Mesothelial cell of epicardium (in vitro differentiated cells): ENCODE measurements at regions not wholly inside any gene's neighbourhood (a gene's known extent, or its start where the extent isn't known, plus 50 kb on each side); places are given as distances from the start of the nearest gene placed in this dataset.
"Not testable (repeated sequence)": the region's sequence is repeated elsewhere in the genome, so short reads cannot be mapped to it uniquely, and the experiment has no call there.

Experiments
- DNase-seq, 2 experiments: peaks; one replicate each; pipeline ENCODE4 v3.0.0; 2021; ENCODE audit warnings: low spot score in 2 of 2; ENCODE audit not compliant: unreplicated experiment in 2 of 2
- H3K27ac Mint-ChIP-seq: 2 replicates; pipeline ENCODE4 v1.8.0; 2021; ENCODE audit warnings: mixed read lengths
- H3K27me3 Mint-ChIP-seq: 2 replicates; pipeline ENCODE4 v1.8.0; 2021; ENCODE audit warnings: low read depth, mixed read lengths
- H3K36me3 Mint-ChIP-seq: 2 replicates; pipeline ENCODE4 v1.8.0; 2021; ENCODE audit warnings: mixed read lengths
- H3K4me1 Mint-ChIP-seq: 2 replicates; pipeline ENCODE4 v1.8.0; 2021; ENCODE audit warnings: mixed read lengths
- H3K4me3 Mint-ChIP-seq: 2 replicates; pipeline ENCODE4 v1.8.0; 2021; ENCODE audit warnings: mild to moderate bottlenecking, moderate library complexity, mixed read lengths
- H3K9me3 Mint-ChIP-seq: 2 replicates; pipeline ENCODE4 v1.8.0; 2021; ENCODE audit warnings: mixed read lengths
- TF ChIP-seq, protein P1 (sequence below): fragments of 200-600 bp; sonication (generic); IDR thresholded peaks from one replicate; pipeline ENCODE4 v1.5.0; 2021; ENCODE audit warnings: antibody characterized with exemption; ENCODE audit not compliant: unreplicated experiment

GRCh38 chr17:21493993-21494392, 117.8 kb downstream of the KCNJ12 start:
- Mint-ChIP-seq H3K4me1 (no peaks in the 10 kb centered on the region), H3K27ac (no peak overlapping the region), H3K36me3 (no peaks in the 10 kb centered on the region), H3K9me3 (no peaks in the 10 kb centered on the region), H3K27me3 (peaks cover 51% of the 10 kb centered on the region), H3K4me3 (no peak overlapping the region)
- TF ChIP-seq, protein P1, sequence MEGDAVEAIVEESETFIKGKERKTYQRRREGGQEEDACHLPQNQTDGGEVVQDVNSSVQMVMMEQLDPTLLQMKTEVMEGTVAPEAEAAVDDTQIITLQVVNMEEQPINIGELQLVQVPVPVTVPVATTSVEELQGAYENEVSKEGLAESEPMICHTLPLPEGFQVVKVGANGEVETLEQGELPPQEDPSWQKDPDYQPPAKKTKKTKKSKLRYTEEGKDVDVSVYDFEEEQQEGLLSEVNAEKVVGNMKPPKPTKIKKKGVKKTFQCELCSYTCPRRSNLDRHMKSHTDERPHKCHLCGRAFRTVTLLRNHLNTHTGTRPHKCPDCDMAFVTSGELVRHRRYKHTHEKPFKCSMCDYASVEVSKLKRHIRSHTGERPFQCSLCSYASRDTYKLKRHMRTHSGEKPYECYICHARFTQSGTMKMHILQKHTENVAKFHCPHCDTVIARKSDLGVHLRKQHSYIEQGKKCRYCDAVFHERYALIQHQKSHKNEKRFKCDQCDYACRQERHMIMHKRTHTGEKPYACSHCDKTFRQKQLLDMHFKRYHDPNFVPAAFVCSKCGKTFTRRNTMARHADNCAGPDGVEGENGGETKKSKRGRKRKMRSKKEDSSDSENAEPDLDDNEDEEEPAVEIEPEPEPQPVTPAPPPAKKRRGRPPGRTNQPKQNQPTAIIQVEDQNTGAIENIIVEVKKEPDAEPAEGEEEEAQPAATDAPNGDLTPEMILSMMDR, result no peak
- no peak for DNase-seq

DNA sequence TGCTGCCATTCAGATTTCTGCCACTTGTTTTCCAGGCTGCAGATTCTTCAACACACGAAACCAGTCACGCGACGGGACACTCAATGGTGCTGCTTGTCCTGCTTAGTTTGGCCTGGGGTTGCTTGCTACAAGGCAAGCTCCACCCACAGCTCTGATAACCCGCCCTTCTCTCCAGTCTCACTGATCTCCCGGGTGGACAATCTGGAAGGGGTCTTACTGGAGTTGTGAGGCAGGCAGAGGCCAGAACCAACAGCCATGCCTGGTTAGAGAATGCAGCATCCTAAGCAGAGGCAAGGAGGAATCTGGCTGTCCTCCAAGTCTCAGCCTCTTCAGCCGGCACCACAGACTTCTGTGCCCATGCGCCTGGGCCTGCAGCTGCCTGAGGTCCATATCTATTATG, 119.1 kb downstream of the KCNJ12 start:
- no peaks in the 10 kb centered on the region for H3K9me3 Mint-ChIP-seq
- no peaks in the 10 kb centered on the region for H3K36me3 Mint-ChIP-seq
- peaks cover 55% of the 10 kb centered on the region for H3K27me3 Mint-ChIP-seq
- H3K27ac Mint-ChIP-seq, result no peak overlapping the region
- TF ChIP-seq, protein P1, result no peak
- H3K4me3 Mint-ChIP-seq, result no peak overlapping the region
- no peaks in the 10 kb centered on the region for H3K4me1 Mint-ChIP-seq
- DNase-seq, result peak in 1 of 2 experiments; percentile 14

DNA sequence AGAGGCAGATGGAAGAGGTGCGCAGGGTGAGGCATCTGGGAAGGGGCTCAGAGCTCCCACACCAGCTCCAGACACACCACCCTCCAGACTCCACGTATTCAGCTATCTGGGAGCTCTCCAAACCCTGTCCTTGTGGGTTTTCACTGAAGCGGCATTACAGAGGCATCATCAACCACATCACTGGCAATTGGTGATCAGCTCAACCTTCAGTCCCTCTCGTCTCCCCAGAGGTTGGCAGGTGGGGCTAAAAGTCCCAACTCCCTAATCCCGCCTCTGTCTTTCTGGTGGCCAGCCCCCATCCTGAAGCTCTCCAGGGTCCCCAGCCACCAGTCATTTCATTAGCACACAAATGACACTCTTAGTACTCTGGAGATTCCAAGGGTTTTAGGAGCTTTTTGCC, 123.9 kb downstream of the KCNJ12 start:
- H3K9me3 Mint-ChIP-seq, result no peaks in the 10 kb centered on the region
- no peak overlapping the region for H3K4me3 Mint-ChIP-seq
- TF ChIP-seq, protein P1, result no peak
- H3K4me1 Mint-ChIP-seq, result no peaks in the 10 kb centered on the region
- peak in 1 of 2 experiments; percentile 2 for DNase-seq
- no peak overlapping the region for H3K27ac Mint-ChIP-seq
- peaks cover 47% of the 10 kb centered on the region for H3K27me3 Mint-ChIP-seq
- H3K36me3 Mint-ChIP-seq, result no peaks in the 10 kb centered on the region

GRCh38 chr17:21501927-21502700, 126.0 kb downstream of the KCNJ12 start:
- not testable (repeated sequence) for DNase-seq, H3K27ac Mint-ChIP-seq, H3K36me3 Mint-ChIP-seq, H3K9me3 Mint-ChIP-seq, H3K4me1 Mint-ChIP-seq, H3K4me3 Mint-ChIP-seq
- peaks cover 30% of the 10 kb centered on the region for H3K27me3 Mint-ChIP-seq

DNA sequence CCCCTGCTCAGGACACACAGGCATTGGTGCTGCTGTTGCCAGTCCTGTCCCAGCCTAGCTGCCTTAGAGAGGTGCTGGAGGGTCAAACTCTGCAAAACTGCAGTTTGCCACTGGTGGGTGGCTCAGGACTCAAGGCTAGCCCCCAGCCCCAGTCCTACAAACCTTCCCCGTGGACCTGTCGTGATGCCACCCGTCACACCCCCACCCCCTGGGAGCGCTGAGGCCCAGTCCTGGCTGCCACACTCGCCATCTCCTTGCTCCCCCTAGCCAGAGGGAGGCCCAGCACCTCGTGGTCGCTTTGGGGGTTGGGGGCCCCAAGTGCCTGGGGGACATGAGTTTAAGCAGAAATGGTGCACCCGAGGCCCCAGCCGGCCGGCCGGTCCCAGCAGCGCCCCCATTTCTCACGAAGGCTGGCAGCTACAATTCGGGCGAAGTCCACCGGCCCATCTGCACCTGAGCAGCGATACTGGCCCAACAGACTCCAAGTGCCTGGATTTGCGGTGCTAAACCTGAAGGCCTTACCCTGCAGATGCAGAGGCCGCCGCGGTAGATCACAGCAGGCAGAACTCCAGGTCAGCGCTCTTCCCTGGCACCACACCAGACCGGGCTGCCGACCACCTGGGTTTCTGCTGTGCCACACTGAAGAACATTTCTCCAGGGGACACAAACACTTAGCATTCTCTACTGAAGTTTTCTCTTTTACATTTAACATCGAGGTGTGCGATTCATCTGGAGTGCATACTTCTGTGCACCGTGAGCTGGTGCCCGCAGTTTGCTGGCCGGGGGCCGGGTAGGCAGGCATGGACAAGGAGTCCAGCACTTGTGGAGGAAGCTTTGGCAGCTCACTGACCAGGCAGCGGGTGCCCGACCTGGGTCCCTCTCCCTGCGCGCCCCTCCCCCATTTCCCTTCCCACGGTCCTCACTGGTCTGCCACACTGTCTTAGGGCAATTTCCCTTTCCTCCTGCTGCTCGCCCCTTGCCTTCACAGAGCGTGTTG, 130.0 kb downstream of the KCNJ12 start:
- TF ChIP-seq, protein P1, result no peak
- no peak for DNase-seq
- Mint-ChIP-seq H3K9me3 (no peaks in the 10 kb centered on the region), H3K4me3 (no peak overlapping the region), H3K36me3 (no peaks in the 10 kb centered on the region), H3K27ac (no peak overlapping the region), H3K27me3 (peaks cover 31% of the 10 kb centered on the region), H3K4me1 (peaks cover 5% of the 10 kb centered on the region)

DNA sequence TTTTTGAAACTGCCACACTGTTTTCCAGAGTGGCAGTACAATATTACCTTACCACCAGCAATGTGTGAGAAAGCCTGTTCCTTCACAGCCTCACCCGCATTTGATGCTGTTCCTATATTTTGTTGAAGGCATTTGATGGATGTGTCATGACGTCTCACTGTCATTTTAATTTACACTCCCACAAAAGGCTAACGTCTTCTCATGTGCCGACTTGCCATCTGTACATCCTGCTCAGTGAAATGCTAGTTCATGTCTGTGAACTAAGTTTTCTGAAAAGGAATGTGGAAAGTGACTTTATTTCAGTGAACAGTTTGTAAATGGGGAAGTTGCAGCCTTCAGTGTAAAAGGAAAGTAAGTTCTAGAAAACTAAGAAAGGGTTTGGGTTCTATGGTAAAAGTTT, 131.6 kb downstream of the KCNJ12 start:
- not testable (repeated sequence) for DNase-seq, H3K36me3 Mint-ChIP-seq, H3K9me3 Mint-ChIP-seq, H3K4me3 Mint-ChIP-seq, H3K27ac Mint-ChIP-seq
- Mint-ChIP-seq H3K27me3 (peaks cover 44% of the 10 kb centered on the region), H3K4me1 (peaks cover 10% of the 10 kb centered on the region)
